Sigmoid colon (tissue), 4 donors: ENCODE measurements at regions not wholly inside any gene's neighbourhood (a gene's known extent, or its start where the extent isn't known, plus 50 kb on each side); places are given as distances from the start of the nearest gene placed in this dataset.

ENCODE experiments used
- CTCF ChIP-seq, 4 experiments: fragments of 450-650 bp in 3 of 4; fragments of 200-600 bp in 1 of 4; IDR thresholded peaks; one replicate each; pipeline ENCODE4 v1.5.1; 2016 to 2019; ENCODE audit warnings: antibody characterized with exemption in 4 of 4, mild to moderate bottlenecking in 3 of 4, moderate library complexity in 2 of 4
- POLR2A ChIP-seq, 2 donors: fragments of 450-650 bp; IDR thresholded peaks; one replicate each; pipeline ENCODE4 v1.6.1; 2016; ENCODE audit warnings: antibody characterized with exemption in 2 of 2, mild to moderate bottlenecking in 2 of 2, moderate library complexity in 2 of 2
- POLR2AphosphoS5 ChIP-seq, 4 donors: sonication (generic); formaldehyde crosslinking; IDR thresholded peaks; one replicate each; pipeline ENCODE4 v1.6.1; 2017; ENCODE audit warnings: antibody characterized with exemption in 4 of 4

GRCh38 chr5:157989296-157989695 lies 130.4 kb upstream of the CLINT1 start:
- TF ChIP-seq CTCF (IDR thresholded peaks at IDR 0.05): no peak
- no peak for TF ChIP-seq POLR2A (IDR thresholded peaks at IDR 0.05)
- TF ChIP-seq POLR2AphosphoS5 (IDR thresholded peaks at IDR 0.05): no peak
